ENCODE measurements at regions not wholly inside any gene's neighbourhood (a gene's known extent, or its start where the extent isn't known, plus 50 kb on each side); places are given as distances from the start of the nearest gene placed in this dataset.

DNA sequence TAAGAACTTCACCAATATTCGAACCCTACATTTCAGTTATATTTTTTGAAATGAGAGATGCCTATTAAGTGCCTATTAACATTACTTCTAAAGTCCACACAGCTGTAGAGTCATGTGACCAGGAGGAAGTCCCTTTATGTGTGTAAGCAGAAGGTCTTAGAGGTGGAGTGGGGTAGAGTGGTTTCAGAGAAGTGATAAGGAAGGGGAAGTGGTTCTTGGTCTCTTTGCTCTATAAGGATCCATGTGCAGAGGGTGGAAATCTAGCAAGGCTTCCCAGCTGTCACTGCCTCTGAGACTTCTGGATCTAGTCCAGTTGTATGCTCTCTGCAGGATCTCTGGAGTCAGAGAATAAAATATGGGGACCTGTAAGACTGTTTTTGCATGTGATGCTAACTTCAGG, 673.9 kb downstream of the FLRT2 start:
- Histone ChIP-seq H3K9me3 (ENCODE audit: control insufficient read depth in 4 of 4, insufficient read depth in 3 of 4, low read length in 3 of 4) (no peaks in the 10 kb centered on the region), H3K27ac (ENCODE audit: low read depth in 1 of 2, low read length in 1 of 2) (no peak overlapping the region), H3K36me3 (ENCODE audit: control insufficient read depth in 4 of 4, insufficient read depth in 4 of 4, low read length in 4 of 4) (no peaks in the 10 kb centered on the region), H3K27me3 (ENCODE audit: control insufficient read depth in 3 of 3, insufficient read depth in 3 of 3, low read length in 2 of 3) (no peaks in the 10 kb centered on the region), H3K4me3 (no peak overlapping the region), H3K9ac (ENCODE audit: insufficient read depth in 1 of 2, low read length in 2 of 2) (no peak overlapping the region), H3K4me1 (ENCODE audit: control insufficient read depth in 5 of 5, insufficient read depth in 5 of 5, low read length in 5 of 5) (no peaks in the 10 kb centered on the region)
- peak in 2 of 3 donors; percentile 4 to 41 for DNase-seq
- 61 to 75% methylated on average over 1 of the region's 1 CpG for WGBS, 2 donors
- ATAC-seq (ENCODE audit: insufficient read depth, low FRiP score), result no peak
- TF ChIP-seq, protein P1, sequence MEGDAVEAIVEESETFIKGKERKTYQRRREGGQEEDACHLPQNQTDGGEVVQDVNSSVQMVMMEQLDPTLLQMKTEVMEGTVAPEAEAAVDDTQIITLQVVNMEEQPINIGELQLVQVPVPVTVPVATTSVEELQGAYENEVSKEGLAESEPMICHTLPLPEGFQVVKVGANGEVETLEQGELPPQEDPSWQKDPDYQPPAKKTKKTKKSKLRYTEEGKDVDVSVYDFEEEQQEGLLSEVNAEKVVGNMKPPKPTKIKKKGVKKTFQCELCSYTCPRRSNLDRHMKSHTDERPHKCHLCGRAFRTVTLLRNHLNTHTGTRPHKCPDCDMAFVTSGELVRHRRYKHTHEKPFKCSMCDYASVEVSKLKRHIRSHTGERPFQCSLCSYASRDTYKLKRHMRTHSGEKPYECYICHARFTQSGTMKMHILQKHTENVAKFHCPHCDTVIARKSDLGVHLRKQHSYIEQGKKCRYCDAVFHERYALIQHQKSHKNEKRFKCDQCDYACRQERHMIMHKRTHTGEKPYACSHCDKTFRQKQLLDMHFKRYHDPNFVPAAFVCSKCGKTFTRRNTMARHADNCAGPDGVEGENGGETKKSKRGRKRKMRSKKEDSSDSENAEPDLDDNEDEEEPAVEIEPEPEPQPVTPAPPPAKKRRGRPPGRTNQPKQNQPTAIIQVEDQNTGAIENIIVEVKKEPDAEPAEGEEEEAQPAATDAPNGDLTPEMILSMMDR (IDR thresholded peaks at IDR 0.05; ENCODE audit: control extremely low read depth, extremely low read depth), result no peak

DNA sequence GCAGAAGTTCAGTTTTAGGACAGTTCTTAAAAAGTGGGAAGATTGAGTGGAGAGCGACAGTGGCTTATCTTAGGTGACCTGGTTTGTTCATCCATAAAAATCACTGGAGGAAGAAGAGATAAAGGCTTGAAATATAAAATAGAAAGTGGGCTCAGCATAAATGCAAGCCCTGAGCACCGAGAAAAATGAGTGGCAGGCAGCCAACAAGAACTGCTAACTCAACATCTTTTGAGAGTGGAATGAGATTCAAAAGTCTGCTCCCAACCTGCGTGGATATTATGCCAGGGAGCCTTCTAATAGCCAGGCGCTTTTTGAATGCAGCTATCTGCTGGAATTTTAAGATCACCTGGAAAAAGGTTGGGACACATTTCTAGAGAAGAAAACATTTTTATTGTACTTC, 666.5 kb downstream of the FLRT2 start:
- H3K36me3 ChIP-seq (ENCODE audit: control insufficient read depth in 4 of 4, insufficient read depth in 4 of 4, low read length in 4 of 4), result no peaks in the 10 kb centered on the region
- DNase-seq (peak; percentile 58 to 84 (median 68)), ATAC-seq (ENCODE audit: insufficient read depth, low FRiP score) (no peak)
- H3K27ac ChIP-seq (ENCODE audit: low read depth in 1 of 2, low read length in 1 of 2), result no peak overlapping the region
- WGBS, 2 donors, result 34 to 66% methylated on average over 4 of the region's 4 CpGs
- peak overlapping the region in 1 of 2 donors; percentile 61 for H3K9ac ChIP-seq (ENCODE audit: insufficient read depth in 1 of 2, low read length in 2 of 2)
- TF ChIP-seq, protein P1 (IDR thresholded peaks at IDR 0.05; ENCODE audit: control extremely low read depth, extremely low read depth), result no peak
- H3K9me3 ChIP-seq (ENCODE audit: control insufficient read depth in 4 of 4, insufficient read depth in 3 of 4, low read length in 3 of 4), result no peaks in the 10 kb centered on the region
- H3K4me3 ChIP-seq, result no peak overlapping the region
- no peaks in the 10 kb centered on the region for H3K27me3 ChIP-seq (ENCODE audit: control insufficient read depth in 3 of 3, insufficient read depth in 3 of 3, low read length in 2 of 3)
- peaks cover 0 to 6% (median 0%) of the 10 kb centered on the region in 5 donors for H3K4me1 ChIP-seq (ENCODE audit: control insufficient read depth in 5 of 5, insufficient read depth in 5 of 5, low read length in 5 of 5)

DNA sequence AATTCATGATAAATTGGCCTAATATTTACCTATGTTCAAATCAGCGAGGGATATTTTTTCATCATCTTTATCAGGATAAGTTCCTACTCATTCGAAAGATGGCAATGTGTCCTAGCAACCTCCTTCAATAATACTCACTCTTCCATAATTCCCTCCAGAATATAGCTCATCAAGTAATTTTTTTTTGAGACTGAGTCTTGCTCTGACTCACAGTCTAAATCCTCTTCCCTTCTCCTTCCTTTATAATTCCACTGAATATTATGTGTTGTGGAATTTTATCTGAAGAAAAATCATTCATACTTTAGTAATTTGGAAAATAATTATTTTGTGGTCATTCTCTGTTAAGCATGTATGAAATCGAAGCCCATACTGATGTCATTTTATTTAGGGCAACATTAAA, 663.8 kb downstream of the FLRT2 start:
- Histone ChIP-seq H3K9ac (ENCODE audit: insufficient read depth in 1 of 2, low read length in 2 of 2) (no peak overlapping the region), H3K36me3 (ENCODE audit: control insufficient read depth in 4 of 4, insufficient read depth in 4 of 4, low read length in 4 of 4) (no peaks in the 10 kb centered on the region), H3K9me3 (ENCODE audit: control insufficient read depth in 4 of 4, insufficient read depth in 3 of 4, low read length in 3 of 4) (no peaks in the 10 kb centered on the region), H3K27me3 (ENCODE audit: control insufficient read depth in 3 of 3, insufficient read depth in 3 of 3, low read length in 2 of 3) (no peaks in the 10 kb centered on the region), H3K4me3 (no peak overlapping the region), H3K27ac (ENCODE audit: low read depth in 1 of 2, low read length in 1 of 2) (no peak overlapping the region), H3K4me1 (ENCODE audit: control insufficient read depth in 5 of 5, insufficient read depth in 5 of 5, low read length in 5 of 5) (peaks cover 0 to 6% (median 0%) of the 10 kb centered on the region in 5 donors)
- DNase-seq (no peak), ATAC-seq (ENCODE audit: insufficient read depth, low FRiP score) (no peak)
- TF ChIP-seq, protein P1 (IDR thresholded peaks at IDR 0.05; ENCODE audit: control extremely low read depth, extremely low read depth), result no peak
- 88 to 92% methylated on average over 3 of the region's 3 CpGs for WGBS, 2 donors

DNA sequence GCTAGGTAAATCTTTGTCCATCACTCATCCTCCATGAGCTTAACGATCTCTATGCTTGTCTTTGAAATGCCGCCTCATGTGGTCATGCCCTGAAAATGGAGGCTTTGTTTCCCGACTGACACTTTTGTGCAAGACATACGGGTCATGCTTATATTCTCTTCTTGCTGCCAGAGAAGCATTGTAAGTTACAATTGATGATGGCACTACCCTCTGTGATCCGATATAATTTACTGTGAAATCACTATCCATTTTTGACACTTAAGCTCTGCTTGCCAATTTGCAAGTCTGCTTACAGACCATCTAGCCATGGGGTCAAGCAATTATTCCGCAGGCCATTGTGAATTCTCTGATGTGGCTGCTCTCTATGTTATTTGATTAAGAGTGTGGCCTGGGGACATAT, 650.0 kb downstream of the FLRT2 start:
- TF ChIP-seq, protein P1 (IDR thresholded peaks at IDR 0.05; ENCODE audit: control extremely low read depth, extremely low read depth), result no peak

More for the DNA sequence above, 650.0 kb downstream of the FLRT2 start:
- 75 to 85% methylated on average over 6 of the region's 6 CpGs for WGBS, 2 donors
- DNase-seq (peak in 2 of 3 donors; percentile 4 to 13), ATAC-seq (ENCODE audit: insufficient read depth, low FRiP score) (no peak)
- H3K9me3 ChIP-seq (ENCODE audit: control insufficient read depth in 4 of 4, insufficient read depth in 3 of 4, low read length in 3 of 4), result no peaks in the 10 kb centered on the region
- peaks cover 0 to 12% (median 0%) of the 10 kb centered on the region in 5 donors for H3K4me1 ChIP-seq (ENCODE audit: control insufficient read depth in 5 of 5, insufficient read depth in 5 of 5, low read length in 5 of 5)
- no peaks in the 10 kb centered on the region for H3K36me3 ChIP-seq (ENCODE audit: control insufficient read depth in 4 of 4, insufficient read depth in 4 of 4, low read length in 4 of 4)
- H3K9ac ChIP-seq (ENCODE audit: insufficient read depth in 1 of 2, low read length in 2 of 2), result no peak overlapping the region
- no peaks in the 10 kb centered on the region for H3K27me3 ChIP-seq (ENCODE audit: control insufficient read depth in 3 of 3, insufficient read depth in 3 of 3, low read length in 2 of 3)
- H3K4me3 ChIP-seq, result no peak overlapping the region
- no peak overlapping the region for H3K27ac ChIP-seq (ENCODE audit: low read depth in 1 of 2, low read length in 1 of 2)
